HG02610 (cell line): ENCODE measurements at regions not wholly inside any gene's neighbourhood (a gene's known extent, or its start where the extent isn't known, plus 50 kb on each side); places are given as distances from the start of the nearest gene placed in this dataset.

ENCODE experiments used
- ATAC-seq: cut with Tn5 transposase; IDR thresholded peaks from one replicate; pipeline ENCODE4 v1.9.1; 2021; ENCODE audit warnings: mild to moderate bottlenecking, moderate library complexity; ENCODE audit not compliant: unreplicated experiment

GRCh38 chr1:55374801-55375616 is 159.8 kb upstream of the USP24 start:
- no peak for ATAC-seq

- no peak for ATAC-seq
Observed at GRCh38 chr1:55374216-55374615, 159.1 kb upstream of the USP24 start.

GRCh38 chr1:55369474-55369873 is 154.3 kb upstream of the USP24 start:
- no peak for ATAC-seq

- ATAC-seq = no peak
Observed at GRCh38 chr1:55368698-55369097, 153.5 kb upstream of the USP24 start.

- no peak for ATAC-seq
Observed at GRCh38 chr1:55367273-55367672, 152.1 kb upstream of the USP24 start.

GRCh38 chr1:55364216-55364615 is 149.1 kb upstream of the USP24 start:
- no peak for ATAC-seq

- ATAC-seq = no peak
Observed at GRCh38 chr1:55363268-55363667, 148.1 kb upstream of the USP24 start.

- no peak for ATAC-seq
Observed at GRCh38 chr1:55362558-55362957, 147.4 kb upstream of the USP24 start.

GRCh38 chr1:55359611-55360010 is 144.4 kb upstream of the USP24 start:
- no peak for ATAC-seq

GRCh38 chr1:55358581-55358980 is 143.4 kb upstream of the USP24 start:
- ATAC-seq = no peak

GRCh38 chr1:55355549-55355948 is 140.4 kb upstream of the USP24 start:
- no peak for ATAC-seq

GRCh38 chr1:55353707-55354620 is 138.8 kb upstream of the USP24 start:
- peak; percentile 59 for ATAC-seq

GRCh38 chr1:55352811-55353180 is 137.6 kb upstream of the USP24 start:
- no peak for ATAC-seq

- no peak for ATAC-seq
Observed at GRCh38 chr1:55352080-55352810, 137.1 kb upstream of the USP24 start.

GRCh38 chr1:55348356-55348755 is 133.2 kb upstream of the USP24 start:
- ATAC-seq = no peak

- no peak for ATAC-seq
Observed at GRCh38 chr1:55347866-55348265, 132.7 kb upstream of the USP24 start.

GRCh38 chr1:55347041-55347440 is 131.9 kb upstream of the USP24 start:
- ATAC-seq = no peak

- ATAC-seq = no peak
Observed at GRCh38 chr1:55346586-55346985, 131.4 kb upstream of the USP24 start.

GRCh38 chr1:55339681-55340080 is 124.5 kb upstream of the USP24 start:
- no peak for ATAC-seq

GRCh38 chr1:55338448-55338820 is 123.3 kb upstream of the USP24 start:
- no peak for ATAC-seq

GRCh38 chr1:55337801-55338447 is 122.8 kb upstream of the USP24 start:
- no peak for ATAC-seq
